Endodermal cell (in vitro differentiated cells): ENCODE measurements at regions not wholly inside any gene's neighbourhood (a gene's known extent, or its start where the extent isn't known, plus 50 kb on each side); places are given as distances from the start of the nearest gene placed in this dataset.

ENCODE experiments used
- DNase-seq: peaks from one replicate; pipeline ENCODE4 v3.0.0-alpha.2; 2017
- H3K27ac ChIP-seq: 2 replicates; pipeline ENCODE4 v1.5.1; 2013; ENCODE audit warnings: mild to moderate bottlenecking, low read depth, low read length, moderate library complexity
- H3K27me3 ChIP-seq: 2 replicates; pipeline ENCODE4 v1.6.1; 2013; ENCODE audit warnings: mild to moderate bottlenecking, low read length, moderate library complexity; ENCODE audit not compliant: insufficient read depth, control insufficient read depth, poor library complexity, severe bottlenecking
- H3K36me3 ChIP-seq: 2 replicates; pipeline ENCODE4 v1.7.0; 2013; ENCODE audit warnings: mild to moderate bottlenecking, low read length, moderate library complexity; ENCODE audit not compliant: control insufficient read depth, insufficient read depth
- H3K4me1 ChIP-seq: one replicate; pipeline ENCODE4 v1.7.0; 2013; ENCODE audit warnings: low read length; ENCODE audit not compliant: control insufficient read depth, insufficient read depth
- H3K4me3 ChIP-seq: 2 replicates; pipeline ENCODE4 v1.5.1; 2013; ENCODE audit warnings: mild to moderate bottlenecking, low read length, moderate library complexity
- H3K9ac ChIP-seq: 2 replicates; pipeline ENCODE4 v1.6.1; 2013; ENCODE audit warnings: mild to moderate bottlenecking, low read length, moderate library complexity; ENCODE audit not compliant: poor library complexity, severe bottlenecking; ENCODE audit errors: extremely low read depth
- H3K9me3 ChIP-seq: 2 replicates; pipeline ENCODE4 v1.6.1; 2013; ENCODE audit warnings: mild to moderate bottlenecking, low read length, moderate library complexity; ENCODE audit not compliant: control insufficient read depth
- H3K27ac Mint-ChIP-seq: 2 replicates; pipeline ENCODE4 v1.8.0; 2020; ENCODE audit warnings: mixed read lengths
- H3K27me3 Mint-ChIP-seq: 2 replicates; pipeline ENCODE4 v1.8.0; 2021; ENCODE audit warnings: mild to moderate bottlenecking, mixed read lengths; ENCODE audit not compliant: insufficient read depth
- H3K36me3 Mint-ChIP-seq: 2 replicates; pipeline ENCODE4 v1.8.0; 2020; ENCODE audit warnings: low read depth, mixed read lengths
- H3K4me1 Mint-ChIP-seq: 2 replicates; pipeline ENCODE4 v1.8.0; 2020; ENCODE audit warnings: mixed read lengths
- H3K4me3 Mint-ChIP-seq: 2 replicates; pipeline ENCODE4 v1.8.0; 2020; ENCODE audit warnings: mild to moderate bottlenecking, moderate library complexity, mixed read lengths
- H3K9me3 Mint-ChIP-seq: 2 replicates; pipeline ENCODE4 v1.8.0; 2020; ENCODE audit warnings: mild to moderate bottlenecking, mixed read lengths
- CTCF ChIP-seq: fragments of 200-600 bp; sonication (generic); conservative IDR thresholded peaks from 2 replicates; pipeline ENCODE4 v1.5.0; 2021; ENCODE audit warnings: antibody characterized with exemption, mild to moderate bottlenecking
- WGBS, 2 experiments: methylation state at CpG; one replicate each; pipeline versions ENCODE4 v1.1.5 to v1.1.7; 2013; ENCODE audit warnings: missing lambda C conversion rate in 2 of 2, mixed read lengths in 1 of 2; ENCODE audit not compliant: insufficient coverage in 1 of 2, insufficient read length in 1 of 2; 5-methylcytosine and 5-hydroxymethylcytosine counted together

- peaks cover 33% of the 10 kb centered on the region for H3K36me3 ChIP-seq
- peaks cover 46% of the 10 kb centered on the region for H3K9me3 ChIP-seq
- no peak overlapping the region for H3K4me3 ChIP-seq
- no peak overlapping the region for H3K27ac ChIP-seq
- DNase-seq, result no peak
- no peaks in the 10 kb centered on the region for H3K27me3 Mint-ChIP-seq
- peaks cover 3% of the 10 kb centered on the region for H3K4me1 ChIP-seq
- peaks cover 34% of the 10 kb centered on the region for H3K9me3 Mint-ChIP-seq
- H3K36me3 Mint-ChIP-seq, result peaks cover 54% of the 10 kb centered on the region
- no peaks in the 10 kb centered on the region for H3K27me3 ChIP-seq
- no peak overlapping the region for H3K4me3 Mint-ChIP-seq
- WGBS, 2 experiments, result 94 to 95% methylated on average over 9 to 10 of the region's 10 CpGs
- no peak overlapping the region for H3K9ac ChIP-seq
- H3K4me1 Mint-ChIP-seq, result peaks cover 19% of the 10 kb centered on the region
- no peak overlapping the region for H3K27ac Mint-ChIP-seq
- no peak for TF ChIP-seq CTCF
Measured at GRCh38 chr2:35788543-35788942, 567.0 kb upstream of the CRIM1 start.

GRCh38 chr2:35787302-35788031, 568.1 kb upstream of the CRIM1 start:
- no peak for TF ChIP-seq CTCF
- Mint-ChIP-seq H3K4me1 (peaks cover 9% of the 10 kb centered on the region), H3K4me3 (no peak overlapping the region), H3K9me3 (peaks cover 37% of the 10 kb centered on the region), H3K27ac (no peak overlapping the region), H3K27me3 (no peaks in the 10 kb centered on the region), H3K36me3 (peaks cover 63% of the 10 kb centered on the region)
- DNase-seq, result no peak
- peaks cover 50% of the 10 kb centered on the region for H3K9me3 ChIP-seq
- H3K27ac ChIP-seq, result no peak overlapping the region
- no peaks in the 10 kb centered on the region for H3K27me3 ChIP-seq
- H3K9ac ChIP-seq, result no peak overlapping the region
- no peak overlapping the region for H3K4me3 ChIP-seq
- no peaks in the 10 kb centered on the region for H3K4me1 ChIP-seq
- peaks cover 40% of the 10 kb centered on the region for H3K36me3 ChIP-seq
- WGBS, 2 experiments, result 96 to 100% methylated on average over 4 of the region's 4 CpGs

GRCh38 chr2:35785564-35785963, 570.0 kb upstream of the CRIM1 start:
- H3K4me1 Mint-ChIP-seq, result peaks cover 6% of the 10 kb centered on the region
- H3K36me3 Mint-ChIP-seq, result peaks cover 78% of the 10 kb centered on the region
- H3K27me3 ChIP-seq, result no peaks in the 10 kb centered on the region
- no peak for DNase-seq
- no peak overlapping the region for H3K27ac Mint-ChIP-seq
- H3K4me3 Mint-ChIP-seq, result no peak overlapping the region
- no peaks in the 10 kb centered on the region for H3K27me3 Mint-ChIP-seq
- no peaks in the 10 kb centered on the region for H3K4me1 ChIP-seq
- no peak overlapping the region for H3K9ac ChIP-seq
- no peak for TF ChIP-seq CTCF
- peaks cover 56% of the 10 kb centered on the region for H3K9me3 Mint-ChIP-seq
- no peak overlapping the region for H3K27ac ChIP-seq
- H3K4me3 ChIP-seq, result no peak overlapping the region
- peaks cover 50% of the 10 kb centered on the region for H3K36me3 ChIP-seq
- peaks cover 63% of the 10 kb centered on the region for H3K9me3 ChIP-seq
